ENCODE measurements at regions not wholly inside any gene's neighbourhood (a gene's known extent, or its start where the extent isn't known, plus 50 kb on each side); places are given as distances from the start of the nearest gene placed in this dataset.
A peak's percentile ranks its signal among the peaks of the same experiment; 100 is the strongest.

- H3K27ac ChIP-seq (ENCODE audit: low read depth in 1 of 2, low read length in 2 of 2) = no peak overlapping the region
- no peaks in the 10 kb centered on the region for H3K36me3 ChIP-seq (ENCODE audit: control insufficient read depth in 1 of 2, insufficient read depth in 2 of 2, low read length in 1 of 2)
- H3K4me3 ChIP-seq (ENCODE audit: low read length in 2 of 2) = no peak overlapping the region
- H3K4me1 ChIP-seq (ENCODE audit: control insufficient read depth in 1 of 2, insufficient read depth in 2 of 2, low read length in 2 of 2) = no peaks in the 10 kb centered on the region
- H3K9me3 ChIP-seq (ENCODE audit: control insufficient read depth, low read length) = no peaks in the 10 kb centered on the region
- DNase-seq (no peak), ATAC-seq (ENCODE audit: low FRiP score) (no peak)
- no peaks in the 10 kb centered on the region for H3K27me3 ChIP-seq (ENCODE audit: control insufficient read depth in 1 of 2, insufficient read depth in 2 of 2, low read length in 1 of 2)
- intact Hi-C loops (cut with DNase I) = no loop called here
- 84 to 91% methylated on average over 8 of the region's 8 CpGs for WGBS, 2 donors
Measured at GRCh38 chr15:94991718-94992117, 760.4 kb downstream of the MCTP2 start.

DNA sequence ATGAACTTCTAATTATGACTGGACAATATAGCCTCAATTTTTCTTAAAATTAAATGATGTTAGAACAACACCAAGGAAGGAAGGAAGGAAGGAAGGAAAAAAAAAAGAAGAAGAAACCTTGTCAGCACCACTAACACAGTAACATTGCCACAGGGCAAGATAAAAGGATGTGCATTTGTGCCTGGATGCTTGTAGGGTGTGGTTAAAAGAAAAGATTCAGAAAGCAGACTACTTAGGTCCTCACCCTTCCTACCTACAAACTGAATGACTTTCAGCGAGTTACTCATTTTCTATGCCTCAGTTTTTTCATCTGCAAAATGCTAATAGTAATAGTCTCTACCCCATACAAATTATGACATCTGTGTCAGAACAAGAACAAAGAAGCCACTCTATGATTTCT is 778.3 kb downstream of the MCTP2 start:
- no peak for ATAC-seq (ENCODE audit: low FRiP score)
- 94 to 96% methylated on average over 1 of the region's 1 CpG for WGBS, 2 donors
- H3K9me3 ChIP-seq (ENCODE audit: control insufficient read depth, low read length) = no peaks in the 10 kb centered on the region
- H3K36me3 ChIP-seq (ENCODE audit: control insufficient read depth in 1 of 2, insufficient read depth in 2 of 2, low read length in 1 of 2) = no peaks in the 10 kb centered on the region
- intact Hi-C loops (cut with DNase I) = no loop called here
- DNase-seq = no peak
- peaks cover 0 to 2% of the 10 kb centered on the region in 2 donors for H3K27me3 ChIP-seq (ENCODE audit: control insufficient read depth in 1 of 2, insufficient read depth in 2 of 2, low read length in 1 of 2)
- no peak overlapping the region for H3K4me3 ChIP-seq (ENCODE audit: low read length in 2 of 2)
- no peaks in the 10 kb centered on the region for H3K4me1 ChIP-seq (ENCODE audit: control insufficient read depth in 1 of 2, insufficient read depth in 2 of 2, low read length in 2 of 2)
- no peak overlapping the region for H3K27ac ChIP-seq (ENCODE audit: low read depth in 1 of 2, low read length in 2 of 2)

- H3K36me3 ChIP-seq (ENCODE audit: control insufficient read depth in 1 of 2, insufficient read depth in 2 of 2, low read length in 1 of 2) = no peaks in the 10 kb centered on the region
- intact Hi-C loops (cut with DNase I) = no loop called here
Measured at GRCh38 chr15:95013381-95013780, 782.0 kb downstream of the MCTP2 start.

DNA sequence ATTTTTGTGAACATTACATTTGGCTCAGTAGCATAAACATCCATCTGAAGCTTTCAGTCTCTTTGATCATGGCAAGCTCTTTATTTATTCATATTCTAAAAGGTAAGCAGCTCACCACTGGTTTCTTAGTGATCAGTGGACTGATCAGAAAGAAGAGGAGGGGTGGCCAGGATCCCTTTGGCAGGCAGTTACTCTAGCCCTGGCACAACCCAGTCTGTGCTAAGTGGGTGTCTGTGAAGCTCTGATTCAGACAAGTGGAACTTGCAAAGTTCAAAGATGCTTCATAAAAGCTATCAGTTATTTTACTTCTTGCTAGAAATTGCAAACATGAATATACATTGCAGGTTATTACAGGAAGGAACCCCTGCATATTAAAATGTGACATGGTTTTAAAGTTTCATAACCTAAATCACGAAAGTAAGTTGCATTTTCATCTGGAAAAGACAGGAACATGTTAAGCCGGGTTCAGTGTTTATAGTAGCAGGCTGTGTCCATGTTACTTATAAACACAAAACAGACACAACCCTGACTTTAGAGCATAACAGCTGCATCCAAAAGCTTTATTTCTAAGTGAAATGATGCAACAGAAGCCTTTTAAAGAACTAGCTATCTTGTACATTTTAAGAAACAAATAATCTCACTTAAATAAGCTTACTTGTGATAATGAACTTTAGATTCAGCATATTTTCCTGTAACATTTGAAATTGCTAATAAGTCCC is 785.3 kb downstream of the MCTP2 start:
- H3K27ac ChIP-seq (ENCODE audit: low read depth in 1 of 2, low read length in 2 of 2) = no peak overlapping the region

More at GRCh38 chr15:95013381-95013780, 782.0 kb downstream of the MCTP2 start:
- no peaks in the 10 kb centered on the region for H3K27me3 ChIP-seq (ENCODE audit: control insufficient read depth in 1 of 2, insufficient read depth in 2 of 2, low read length in 1 of 2)
- no peak overlapping the region for H3K27ac ChIP-seq (ENCODE audit: low read depth in 1 of 2, low read length in 2 of 2)
- H3K4me1 ChIP-seq (ENCODE audit: control insufficient read depth in 1 of 2, insufficient read depth in 2 of 2, low read length in 2 of 2) = no peaks in the 10 kb centered on the region
- no peak for ATAC-seq (ENCODE audit: low FRiP score)
- H3K4me3 ChIP-seq (ENCODE audit: low read length in 2 of 2) = no peak overlapping the region
- no peak for DNase-seq
- no peaks in the 10 kb centered on the region for H3K9me3 ChIP-seq (ENCODE audit: control insufficient read depth, low read length)

DNA sequence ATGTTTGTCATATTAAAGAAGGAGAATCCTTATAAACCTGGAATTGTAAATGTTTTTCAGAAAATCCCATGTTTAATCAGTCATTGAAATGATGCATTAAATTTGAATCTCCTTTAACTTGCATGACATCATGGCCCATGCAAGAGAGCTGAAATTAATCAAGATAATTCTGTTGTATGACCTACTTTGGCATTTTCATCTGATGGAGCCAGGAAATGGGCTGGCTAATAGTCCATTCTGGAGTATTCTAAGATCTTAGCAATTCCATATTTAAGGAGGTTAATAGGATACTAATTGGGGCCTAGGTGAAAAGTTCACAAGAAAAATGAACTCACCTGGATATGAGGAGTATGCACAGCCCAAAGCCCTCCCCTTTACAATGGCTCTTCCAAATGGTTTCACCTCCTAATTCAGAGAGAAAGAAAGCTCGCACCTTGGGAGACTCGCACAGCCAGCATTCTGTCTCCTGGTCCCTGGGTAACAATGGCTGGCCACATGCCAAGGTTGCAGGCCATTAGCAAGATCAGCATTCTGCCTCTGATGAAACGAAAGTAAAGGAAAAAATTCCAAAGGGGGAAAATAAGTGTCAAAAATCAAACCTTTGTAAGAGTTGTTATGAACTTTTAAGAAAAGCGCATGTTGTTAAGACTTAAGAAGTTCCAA is 786.4 kb downstream of the MCTP2 start:
- Histone ChIP-seq H3K9me3 (ENCODE audit: control insufficient read depth, low read length) (no peaks in the 10 kb centered on the region), H3K27me3 (ENCODE audit: control insufficient read depth in 1 of 2, insufficient read depth in 2 of 2, low read length in 1 of 2) (no peaks in the 10 kb centered on the region), H3K4me1 (ENCODE audit: control insufficient read depth in 1 of 2, insufficient read depth in 2 of 2, low read length in 2 of 2) (no peaks in the 10 kb centered on the region), H3K4me3 (ENCODE audit: low read length in 2 of 2) (no peak overlapping the region), H3K27ac (ENCODE audit: low read depth in 1 of 2, low read length in 2 of 2) (no peak overlapping the region), H3K36me3 (ENCODE audit: control insufficient read depth in 1 of 2, insufficient read depth in 2 of 2, low read length in 1 of 2) (no peaks in the 10 kb centered on the region)
- 76 to 83% methylated on average over 4 of the region's 4 CpGs for WGBS, 2 donors
- intact Hi-C loops (cut with DNase I) = loop anchor here in 1 of 2 donors (5.0 kb wide), 1 partner anchor 345 kb away; no protein-coding TSS in a partner anchor
- ATAC-seq (ENCODE audit: low FRiP score) (no peak), DNase-seq (peak in 1 of 2 donors; percentile 43)

More for the DNA sequence above, 785.3 kb downstream of the MCTP2 start:
- Histone ChIP-seq H3K4me3 (ENCODE audit: low read length in 2 of 2) (no peak overlapping the region), H3K36me3 (ENCODE audit: control insufficient read depth in 1 of 2, insufficient read depth in 2 of 2, low read length in 1 of 2) (no peaks in the 10 kb centered on the region), H3K4me1 (ENCODE audit: control insufficient read depth in 1 of 2, insufficient read depth in 2 of 2, low read length in 2 of 2) (no peaks in the 10 kb centered on the region), H3K27me3 (ENCODE audit: control insufficient read depth in 1 of 2, insufficient read depth in 2 of 2, low read length in 1 of 2) (no peaks in the 10 kb centered on the region), H3K9me3 (ENCODE audit: control insufficient read depth, low read length) (no peaks in the 10 kb centered on the region)
- ATAC-seq (ENCODE audit: low FRiP score) (no peak), DNase-seq (no peak)
- intact Hi-C loops (cut with DNase I) = loop anchor here in 1 of 2 donors (5.0 kb wide), 1 partner anchor 344 kb away; no protein-coding TSS in a partner anchor
- WGBS, 2 donors = 59 to 75% methylated on average over 2 of the region's 2 CpGs

GRCh38 chr15:95018888-95019545 is 787.7 kb downstream of the MCTP2 start:
- Histone ChIP-seq H3K36me3 (ENCODE audit: control insufficient read depth in 1 of 2, insufficient read depth in 2 of 2, low read length in 1 of 2) (no peaks in the 10 kb centered on the region), H3K4me3 (ENCODE audit: low read length in 2 of 2) (no peak overlapping the region), H3K27me3 (ENCODE audit: control insufficient read depth in 1 of 2, insufficient read depth in 2 of 2, low read length in 1 of 2) (no peaks in the 10 kb centered on the region), H3K4me1 (ENCODE audit: control insufficient read depth in 1 of 2, insufficient read depth in 2 of 2, low read length in 2 of 2) (no peaks in the 10 kb centered on the region), H3K9me3 (ENCODE audit: control insufficient read depth, low read length) (no peaks in the 10 kb centered on the region), H3K27ac (ENCODE audit: low read depth in 1 of 2, low read length in 2 of 2) (no peak overlapping the region)
- intact Hi-C loops (cut with DNase I) = loop anchor here in 1 of 2 donors (5.0 kb wide), 1 partner anchor 347 kb away; no protein-coding TSS in a partner anchor
- ATAC-seq (ENCODE audit: low FRiP score) (no peak), DNase-seq (no peak)
- WGBS, 2 donors = 70 to 72% methylated on average over 6 of the region's 6 CpGs

- 77 to 90% methylated on average over 1 of the region's 1 CpG for WGBS, 2 donors
- no peak for ATAC-seq (ENCODE audit: low FRiP score)
- no peaks in the 10 kb centered on the region for H3K27me3 ChIP-seq (ENCODE audit: control insufficient read depth in 1 of 2, insufficient read depth in 2 of 2, low read length in 1 of 2)
Measured at GRCh38 chr15:95019907-95020306, 788.5 kb downstream of the MCTP2 start.

DNA sequence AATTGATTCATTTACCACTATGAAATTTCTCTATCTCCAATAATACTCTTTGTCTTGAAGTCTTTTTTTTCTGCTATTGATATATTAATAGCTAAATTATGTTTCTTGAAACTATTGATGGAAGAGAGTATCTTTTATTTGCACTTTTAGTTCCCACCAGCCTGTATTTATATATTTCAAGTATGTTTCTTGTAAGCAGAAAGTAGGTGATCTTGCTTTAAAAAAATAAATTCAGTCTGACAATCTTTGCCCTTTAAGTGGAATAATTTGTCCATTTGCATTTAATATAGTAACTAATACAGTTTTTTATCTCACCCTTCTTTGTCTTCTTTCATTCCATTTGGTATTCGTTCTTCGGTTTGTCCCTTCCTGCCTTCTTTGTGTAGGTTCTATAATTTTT is 790.5 kb downstream of the MCTP2 start:
- ATAC-seq (ENCODE audit: low FRiP score) = no peak
- H3K27ac ChIP-seq (ENCODE audit: low read depth in 1 of 2, low read length in 2 of 2) = no peak overlapping the region
- no peaks in the 10 kb centered on the region for H3K9me3 ChIP-seq (ENCODE audit: control insufficient read depth, low read length)
- 93 to 98% methylated on average over 2 of the region's 2 CpGs for WGBS, 2 donors
- no peaks in the 10 kb centered on the region for H3K4me1 ChIP-seq (ENCODE audit: control insufficient read depth in 1 of 2, insufficient read depth in 2 of 2, low read length in 2 of 2)
- no peak overlapping the region for H3K4me3 ChIP-seq (ENCODE audit: low read length in 2 of 2)
- H3K36me3 ChIP-seq (ENCODE audit: control insufficient read depth in 1 of 2, insufficient read depth in 2 of 2, low read length in 1 of 2) = no peaks in the 10 kb centered on the region
- H3K27me3 ChIP-seq (ENCODE audit: control insufficient read depth in 1 of 2, insufficient read depth in 2 of 2, low read length in 1 of 2) = no peaks in the 10 kb centered on the region
- DNase-seq = no peak
- intact Hi-C loops (cut with DNase I) = loop anchor here (10.0 kb wide), 3 partner anchors 233 to 1323 kb away; no protein-coding TSS in a partner anchor

More at GRCh38 chr15:95019907-95020306, 788.5 kb downstream of the MCTP2 start:
- Histone ChIP-seq H3K4me3 (ENCODE audit: low read length in 2 of 2) (no peak overlapping the region), H3K27ac (ENCODE audit: low read depth in 1 of 2, low read length in 2 of 2) (no peak overlapping the region), H3K9me3 (ENCODE audit: control insufficient read depth, low read length) (no peaks in the 10 kb centered on the region), H3K4me1 (ENCODE audit: control insufficient read depth in 1 of 2, insufficient read depth in 2 of 2, low read length in 2 of 2) (no peaks in the 10 kb centered on the region), H3K36me3 (ENCODE audit: control insufficient read depth in 1 of 2, insufficient read depth in 2 of 2, low read length in 1 of 2) (no peaks in the 10 kb centered on the region)
- no peak for DNase-seq
- intact Hi-C loops (cut with DNase I) = loop anchor here (5.0 to 10.0 kb wide), 4 partner anchors 235 to 1325 kb away; no protein-coding TSS in a partner anchor

Data from aorta (tissue), 5 donors.